ENCODE measurements at regions not wholly inside any gene's neighbourhood (a gene's known extent, or its start where the extent isn't known, plus 50 kb on each side); places are given as distances from the start of the nearest gene placed in this dataset.

DNA sequence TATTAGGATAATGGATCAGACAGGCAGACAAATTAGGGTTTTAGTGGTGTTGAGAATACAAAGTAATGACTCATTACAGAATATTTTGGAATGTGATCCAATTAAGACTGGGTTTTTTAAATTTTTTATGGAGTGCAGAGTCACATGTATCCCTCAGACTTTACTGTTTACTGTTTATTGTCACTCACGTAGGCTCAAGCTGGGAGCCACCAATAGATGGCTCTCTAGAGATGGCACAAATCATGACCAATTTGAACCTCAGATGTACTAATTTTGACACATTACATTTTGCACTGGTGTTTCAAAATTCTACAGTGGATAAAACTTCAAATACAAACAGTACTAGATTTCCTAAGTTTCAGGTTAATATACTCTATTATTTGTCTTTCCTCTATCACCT, 53.6 kb upstream of the ANO3 start:
- no peaks in the 10 kb centered on the region for H3K36me3 ChIP-seq (ENCODE audit: insufficient read depth, low read length)
- no peaks in the 10 kb centered on the region for H3K4me1 ChIP-seq (ENCODE audit: insufficient read depth, low read length)
- no peak overlapping the region for H3K9ac ChIP-seq (ENCODE audit: low read depth, low read length)
- no peaks in the 10 kb centered on the region for H3K9me3 ChIP-seq (ENCODE audit: control insufficient read depth, insufficient read depth, low read length)

Measured in ES-I3 (cell line).